ENCODE measurements at regions not wholly inside any gene's neighbourhood (a gene's known extent, or its start where the extent isn't known, plus 50 kb on each side); places are given as distances from the start of the nearest gene placed in this dataset.

DNA sequence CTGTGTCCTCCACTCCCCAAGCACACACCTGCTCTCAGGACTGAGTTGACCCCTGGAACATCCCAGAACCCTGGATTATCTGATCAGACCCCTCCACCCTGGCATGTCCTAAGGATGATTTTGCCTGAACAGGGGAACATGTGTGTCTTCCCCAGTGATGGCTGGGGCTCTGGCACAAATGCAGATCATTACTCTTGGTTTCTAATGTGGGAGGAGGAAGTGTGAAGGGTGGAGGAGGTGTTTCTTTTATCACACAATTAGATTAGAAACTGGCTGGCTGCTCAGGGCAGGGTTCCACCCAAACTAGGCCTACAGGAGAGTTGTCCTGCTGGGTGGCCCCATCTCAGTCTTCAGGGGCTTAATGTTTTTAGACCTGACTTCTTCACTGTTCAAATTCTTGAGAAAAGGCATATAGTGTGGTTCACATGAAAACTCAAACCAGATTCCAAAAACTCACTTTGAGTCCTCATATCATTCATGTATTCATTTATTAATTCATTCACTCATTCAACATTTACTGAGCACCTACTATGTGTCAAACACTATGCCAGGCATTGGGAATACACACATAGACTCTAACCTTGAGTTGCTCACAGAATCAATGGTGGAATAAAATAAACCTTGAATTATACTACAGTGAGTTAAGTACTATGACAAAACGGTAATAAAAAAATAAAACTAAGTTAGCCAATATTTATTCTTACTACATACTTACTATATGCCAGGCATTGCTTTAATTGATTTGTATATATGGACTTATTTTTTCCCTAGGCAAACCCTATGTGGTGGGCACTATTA, 221.8 kb upstream of the JUN start:
- DNase-seq (ENCODE audit: low read depth), result no peak
- no peak overlapping the region for H3K4me3 ChIP-seq (ENCODE audit: low read depth, low read length)
- TF ChIP-seq, protein P1, sequence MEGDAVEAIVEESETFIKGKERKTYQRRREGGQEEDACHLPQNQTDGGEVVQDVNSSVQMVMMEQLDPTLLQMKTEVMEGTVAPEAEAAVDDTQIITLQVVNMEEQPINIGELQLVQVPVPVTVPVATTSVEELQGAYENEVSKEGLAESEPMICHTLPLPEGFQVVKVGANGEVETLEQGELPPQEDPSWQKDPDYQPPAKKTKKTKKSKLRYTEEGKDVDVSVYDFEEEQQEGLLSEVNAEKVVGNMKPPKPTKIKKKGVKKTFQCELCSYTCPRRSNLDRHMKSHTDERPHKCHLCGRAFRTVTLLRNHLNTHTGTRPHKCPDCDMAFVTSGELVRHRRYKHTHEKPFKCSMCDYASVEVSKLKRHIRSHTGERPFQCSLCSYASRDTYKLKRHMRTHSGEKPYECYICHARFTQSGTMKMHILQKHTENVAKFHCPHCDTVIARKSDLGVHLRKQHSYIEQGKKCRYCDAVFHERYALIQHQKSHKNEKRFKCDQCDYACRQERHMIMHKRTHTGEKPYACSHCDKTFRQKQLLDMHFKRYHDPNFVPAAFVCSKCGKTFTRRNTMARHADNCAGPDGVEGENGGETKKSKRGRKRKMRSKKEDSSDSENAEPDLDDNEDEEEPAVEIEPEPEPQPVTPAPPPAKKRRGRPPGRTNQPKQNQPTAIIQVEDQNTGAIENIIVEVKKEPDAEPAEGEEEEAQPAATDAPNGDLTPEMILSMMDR (IDR thresholded peaks at IDR 0.05; ENCODE audit: insufficient read depth, low read length), result no peak

- DNase-seq (ENCODE audit: low read depth), result no peak
- TF ChIP-seq, protein P1 (IDR thresholded peaks at IDR 0.05; ENCODE audit: insufficient read depth, low read length), result no peak
- H3K4me3 ChIP-seq (ENCODE audit: low read depth, low read length), result no peak overlapping the region
These were observed 222.4 kb upstream of the JUN start for GRCh38 chr1:59006289-59006658.

DNA sequence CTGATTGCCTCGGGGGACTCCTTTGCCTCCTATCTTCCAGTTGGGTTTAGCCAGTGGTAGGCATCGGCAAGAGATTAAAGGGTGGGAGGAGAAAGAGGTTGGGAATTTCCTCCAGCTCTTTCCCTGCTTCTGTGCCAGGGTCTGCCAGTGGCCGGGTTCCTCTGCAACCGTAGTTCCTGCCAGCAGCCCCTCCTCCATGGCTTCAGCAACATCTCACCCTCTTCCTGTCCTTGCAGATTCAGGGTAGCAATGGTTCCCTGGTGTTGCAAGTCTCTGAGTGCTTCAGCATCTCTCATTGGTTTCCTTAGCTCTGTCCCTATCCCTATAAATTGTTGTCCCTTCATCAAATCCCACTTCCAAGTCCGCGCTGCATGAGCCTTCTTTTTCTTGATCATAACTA, 223.1 kb upstream of the JUN start:
- no peak overlapping the region for H3K4me3 ChIP-seq (ENCODE audit: low read depth, low read length)
- TF ChIP-seq, protein P1 (IDR thresholded peaks at IDR 0.05; ENCODE audit: insufficient read depth, low read length), result no peak
- no peak for DNase-seq (ENCODE audit: low read depth)

DNA sequence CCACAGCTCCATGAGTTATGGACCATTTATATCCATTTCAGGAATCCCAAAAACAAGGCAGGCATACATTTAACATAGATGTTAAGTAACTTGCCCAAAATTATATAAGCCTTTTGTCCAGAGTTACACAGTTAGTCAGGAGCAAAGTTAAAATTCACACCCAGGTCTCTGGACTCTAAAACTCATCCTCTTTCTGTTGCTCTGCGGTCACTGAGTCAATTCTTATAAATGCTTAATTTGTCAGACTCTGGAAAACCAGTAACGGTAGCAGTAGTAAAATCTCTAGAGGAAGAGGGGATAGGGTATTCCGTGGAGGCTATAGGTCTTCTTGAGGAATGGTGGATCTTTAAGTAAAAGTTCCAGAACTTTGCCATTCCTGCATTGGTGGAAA, 223.6 kb upstream of the JUN start:
- DNase-seq (ENCODE audit: low read depth), result no peak
- TF ChIP-seq, protein P1 (IDR thresholded peaks at IDR 0.05; ENCODE audit: insufficient read depth, low read length), result no peak
- H3K4me3 ChIP-seq (ENCODE audit: low read depth, low read length), result no peak overlapping the region

DNA sequence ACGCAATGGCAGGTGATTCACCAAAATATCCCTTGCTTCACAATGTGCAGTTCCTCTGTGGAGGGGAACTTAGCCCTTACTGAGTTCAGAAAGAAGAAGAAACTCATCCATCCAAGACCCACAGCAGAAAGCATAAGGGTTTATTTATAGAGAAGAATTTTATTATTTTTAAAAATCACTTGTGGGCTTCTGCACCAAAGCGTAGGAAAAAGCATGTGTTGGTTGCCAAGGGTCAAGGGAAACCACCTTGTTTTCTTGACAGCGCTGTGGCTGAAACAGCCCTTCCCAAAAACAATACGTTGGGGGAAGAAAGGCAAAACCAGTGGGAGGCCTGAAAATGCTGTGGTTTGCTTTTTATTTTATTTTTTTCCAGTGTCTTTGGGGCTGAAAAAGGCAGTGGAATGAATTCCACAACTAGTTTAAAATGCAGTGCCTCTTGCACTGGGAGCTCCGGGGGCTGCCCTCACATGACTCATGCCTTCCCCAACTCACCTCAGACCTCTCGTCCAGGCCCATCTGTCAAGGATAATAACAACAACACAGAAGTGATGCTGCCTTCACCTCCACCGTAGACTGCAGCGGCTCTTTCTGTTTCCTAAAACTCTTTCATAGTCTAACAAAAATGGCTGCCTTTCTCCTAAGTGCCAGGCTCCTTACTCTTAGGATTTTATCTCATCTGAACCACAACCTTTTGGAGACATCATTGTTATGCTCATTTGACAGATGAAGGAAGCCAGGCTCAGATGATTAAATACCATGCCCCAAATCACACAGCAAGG, 224.2 kb upstream of the JUN start:
- TF ChIP-seq, protein P1 (IDR thresholded peaks at IDR 0.05; ENCODE audit: insufficient read depth, low read length), result no peak
- DNase-seq (ENCODE audit: low read depth), result peak; percentile 61
- no peak overlapping the region for H3K4me3 ChIP-seq (ENCODE audit: low read depth, low read length)

- peak; percentile 47 for DNase-seq (ENCODE audit: low read depth)
- no peak overlapping the region for H3K4me3 ChIP-seq (ENCODE audit: low read depth, low read length)
- TF ChIP-seq, protein P1 (IDR thresholded peaks at IDR 0.05; ENCODE audit: insufficient read depth, low read length), result no peak
These were observed 224.9 kb upstream of the JUN start for GRCh38 chr1:59008599-59009347.

Measured in fibroblast of the aortic adventitia (primary cell).